ENCODE measurements at regions not wholly inside any gene's neighbourhood (a gene's known extent, or its start where the extent isn't known, plus 50 kb on each side); places are given as distances from the start of the nearest gene placed in this dataset.

DNA sequence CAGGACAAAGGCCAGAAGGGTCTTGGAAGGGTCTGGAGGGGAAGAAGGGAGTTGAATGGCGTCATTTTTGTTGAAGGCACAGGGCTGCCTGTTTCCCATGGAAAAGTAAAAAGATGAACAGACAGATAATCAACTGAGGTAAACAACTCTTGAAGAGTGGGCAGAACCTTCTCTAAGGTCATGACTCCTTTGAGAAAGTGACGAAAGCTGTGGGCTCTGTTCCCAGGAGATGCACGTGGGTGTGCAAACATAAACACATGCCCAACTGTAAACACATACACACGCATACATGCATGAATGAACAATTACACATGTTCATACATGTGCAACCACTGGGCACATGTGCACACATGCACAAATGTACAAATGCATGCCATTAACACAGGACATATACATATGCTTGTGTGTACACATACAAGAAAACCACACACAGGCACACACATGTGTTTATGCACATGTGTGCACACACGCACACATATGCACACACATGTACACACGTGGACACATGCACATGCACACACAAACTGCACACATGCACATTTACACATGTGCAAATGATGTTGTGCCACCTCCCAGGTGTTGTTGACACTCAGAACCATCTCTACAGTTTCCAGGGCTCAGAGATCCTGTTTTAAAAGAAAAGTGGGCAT is 143.3 kb downstream of the GADD45G start:
- DNase-seq = no peak

DNA sequence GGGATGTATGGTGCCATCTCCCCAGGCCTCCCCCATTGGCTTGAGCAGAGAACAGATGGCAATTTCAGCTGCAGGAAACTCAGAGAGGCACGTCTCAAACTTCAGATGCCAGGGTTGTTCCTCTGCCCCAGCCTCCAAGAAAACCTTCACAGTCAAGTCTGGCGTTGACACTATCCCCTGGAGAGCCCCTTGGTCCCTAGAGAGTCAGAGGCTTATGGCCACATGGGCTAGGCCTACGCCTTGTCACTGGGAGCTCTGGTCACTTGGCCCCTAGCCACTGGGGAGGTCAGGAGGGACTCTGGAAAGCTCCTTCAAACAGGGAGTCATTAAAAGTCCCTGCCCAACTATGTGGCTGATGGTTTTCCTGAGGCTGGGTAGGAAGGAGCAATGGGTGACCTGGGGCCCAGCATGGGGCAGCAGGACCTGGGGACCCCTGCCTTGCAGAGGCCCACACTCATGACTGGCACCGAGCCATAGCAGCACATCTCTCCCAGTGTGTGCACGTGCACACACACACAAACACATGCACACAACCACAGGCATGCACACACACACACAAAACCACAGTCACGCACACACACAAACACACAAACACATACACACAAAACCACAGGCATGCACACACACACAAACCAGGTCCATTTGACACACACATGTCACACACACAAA is 144.2 kb downstream of the GADD45G start:
- no peak for DNase-seq

DNA sequence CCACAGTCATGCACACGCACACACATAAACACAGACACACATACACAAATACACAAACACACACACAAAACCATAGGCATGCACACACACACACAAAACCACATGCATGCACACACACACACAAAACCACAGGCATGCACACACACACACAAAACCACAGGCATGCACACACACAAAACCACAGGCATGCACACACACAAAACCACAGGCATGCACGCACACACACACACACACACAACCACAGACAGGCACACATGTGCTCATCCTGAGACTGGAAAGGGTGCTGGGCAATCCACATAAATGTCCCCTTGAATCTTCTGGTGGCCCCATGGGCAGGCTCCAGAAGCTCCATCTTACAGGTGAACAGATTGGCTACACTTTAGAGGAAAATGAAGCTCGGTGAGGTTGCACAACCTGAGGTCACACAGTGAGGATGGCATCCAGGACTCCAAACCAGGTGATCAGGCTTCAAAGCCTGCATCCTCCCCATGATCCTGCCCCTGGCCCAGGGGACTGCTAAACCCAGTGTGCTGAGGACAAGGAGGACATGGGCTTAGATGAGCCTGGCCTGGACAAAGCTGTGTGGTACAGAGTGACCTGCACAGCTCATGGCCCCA is 144.8 kb downstream of the GADD45G start:
- no peak for DNase-seq

DNA sequence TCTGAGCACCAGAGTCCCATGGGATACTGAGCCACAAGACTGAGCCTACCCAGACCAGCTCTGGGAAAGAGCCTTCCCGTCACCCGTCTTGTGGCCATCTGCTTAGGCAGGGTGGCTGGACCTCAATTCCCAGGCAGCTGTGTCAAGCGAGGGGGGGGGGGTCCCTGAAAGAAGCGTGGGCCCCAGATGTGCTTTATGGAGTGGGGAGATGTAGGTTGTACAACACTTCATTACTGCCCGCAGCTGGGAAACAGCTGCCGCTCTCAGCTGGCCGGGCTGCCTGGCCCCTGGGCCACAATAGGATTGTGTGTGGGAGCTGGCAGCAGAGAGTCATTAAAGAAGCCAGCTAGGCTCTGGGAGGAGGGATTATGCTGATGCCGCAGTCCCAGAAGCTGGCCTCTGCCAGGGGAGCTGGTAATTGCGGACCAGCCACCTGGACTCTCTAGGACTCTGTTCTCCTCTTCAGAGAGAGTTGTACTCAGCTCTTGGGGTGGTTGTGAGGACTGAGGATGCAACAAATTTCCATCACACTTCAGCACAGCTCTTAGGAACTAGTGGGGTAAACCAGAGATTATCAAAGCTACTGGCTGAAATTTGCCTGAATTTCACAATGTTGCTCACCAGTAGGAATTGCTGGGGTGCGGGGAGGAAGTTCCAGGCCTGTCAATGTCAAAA is 145.4 kb downstream of the GADD45G start:
- peak; percentile 10 to 51 (median 21) for DNase-seq

DNA sequence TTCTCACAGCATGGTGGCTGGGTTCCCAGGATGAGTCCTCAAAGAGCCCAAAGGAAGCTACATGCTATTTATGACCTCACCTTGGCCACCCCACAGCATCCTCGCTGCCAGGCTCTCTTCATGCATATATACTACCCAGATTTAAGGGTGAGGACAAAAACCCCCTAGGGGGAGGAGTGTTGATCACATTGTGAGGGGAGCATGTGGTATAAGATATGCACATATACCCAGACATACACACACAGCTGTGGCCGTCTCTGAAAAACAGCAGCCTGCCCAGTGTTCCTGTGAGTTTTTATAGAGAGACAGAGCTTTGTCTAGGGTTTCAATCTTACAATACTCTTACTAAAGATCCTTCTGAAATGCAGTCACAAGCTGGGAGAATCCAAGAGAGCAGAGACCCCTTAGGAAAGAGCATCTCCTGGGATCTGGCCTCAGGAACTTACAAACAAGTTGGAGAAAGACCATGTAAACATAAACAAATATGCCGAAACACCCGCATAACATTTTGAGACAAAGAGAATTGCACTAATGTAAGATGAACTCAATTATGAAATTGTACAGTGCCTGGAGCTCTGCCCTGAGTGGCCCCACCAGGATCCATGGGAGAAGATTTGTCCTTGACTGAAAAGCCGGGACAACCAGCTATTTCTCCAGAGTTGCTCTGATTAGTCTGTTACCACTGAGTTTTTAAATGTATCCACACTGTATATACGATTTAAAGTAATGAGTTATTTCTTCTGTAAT is 146.4 kb downstream of the GADD45G start:
- DNase-seq = no peak

DNA sequence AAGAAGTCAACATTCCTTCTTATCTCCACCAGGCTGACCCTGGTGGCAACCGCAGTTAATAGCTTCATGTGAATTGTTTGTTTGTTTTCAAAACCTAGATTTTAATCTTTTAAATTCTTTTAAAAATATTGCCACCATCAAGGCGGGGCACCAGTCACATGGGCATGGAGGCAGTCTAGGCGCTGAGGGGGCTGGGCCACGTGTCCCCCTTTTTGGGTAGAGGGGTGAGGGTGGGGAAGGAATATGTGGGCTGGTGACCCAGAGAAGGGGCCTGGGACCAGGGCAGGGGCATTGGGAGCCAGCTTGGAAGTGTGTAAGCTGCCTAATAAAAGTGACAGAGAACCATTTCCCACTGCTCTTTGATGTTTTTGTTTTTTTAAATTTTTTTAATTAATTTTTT is 147.3 kb downstream of the GADD45G start:
- no peak for DNase-seq

DNA sequence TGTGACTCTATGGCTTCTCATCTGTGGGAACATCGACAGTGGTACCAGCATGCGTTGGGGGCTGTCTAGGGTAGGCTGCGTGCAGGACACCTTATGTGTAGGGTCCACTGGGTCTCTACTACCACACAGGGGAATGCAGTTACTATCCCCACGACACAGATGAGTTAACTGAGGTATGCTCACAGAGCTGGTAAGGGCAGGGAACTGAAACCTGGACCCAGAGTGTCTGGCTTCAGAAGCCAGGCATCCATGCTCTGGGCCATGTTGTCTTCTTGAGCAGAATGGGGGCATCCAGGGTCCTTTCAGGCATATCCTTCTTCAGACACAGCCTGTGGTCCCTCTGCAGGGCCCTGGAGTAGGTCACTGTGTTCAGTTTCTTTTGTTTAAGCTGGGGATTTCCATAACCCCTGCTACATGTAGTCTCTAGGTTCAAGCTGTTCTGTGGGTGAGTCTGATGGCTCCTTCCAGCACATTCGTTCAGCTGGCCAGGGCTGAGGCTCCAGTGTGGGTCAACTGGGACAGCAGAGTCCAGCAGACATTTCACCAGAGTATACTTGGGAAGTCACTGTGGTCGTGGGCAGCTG is 148.8 kb downstream of the GADD45G start:
- no peak for DNase-seq

DNA sequence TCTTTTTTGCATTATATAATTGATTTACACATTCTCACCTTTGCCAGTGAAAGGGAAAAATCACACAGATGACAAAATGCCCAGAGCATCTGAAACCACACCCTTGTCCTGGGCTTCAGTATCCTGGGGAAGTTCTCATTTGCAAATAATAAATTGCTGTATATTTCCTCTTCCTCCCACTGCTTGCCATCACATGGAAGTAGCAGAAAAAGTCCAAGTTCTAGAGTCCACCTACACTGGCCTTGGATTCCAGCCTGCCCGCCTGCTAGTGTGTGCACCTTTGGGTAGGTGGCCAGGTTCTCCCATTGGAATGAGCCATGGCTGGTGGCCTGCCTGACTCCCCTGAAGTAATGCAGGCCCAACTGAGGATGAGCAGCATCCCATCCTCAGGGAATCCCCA is 149.4 kb downstream of the GADD45G start:
- DNase-seq = no peak

DNA sequence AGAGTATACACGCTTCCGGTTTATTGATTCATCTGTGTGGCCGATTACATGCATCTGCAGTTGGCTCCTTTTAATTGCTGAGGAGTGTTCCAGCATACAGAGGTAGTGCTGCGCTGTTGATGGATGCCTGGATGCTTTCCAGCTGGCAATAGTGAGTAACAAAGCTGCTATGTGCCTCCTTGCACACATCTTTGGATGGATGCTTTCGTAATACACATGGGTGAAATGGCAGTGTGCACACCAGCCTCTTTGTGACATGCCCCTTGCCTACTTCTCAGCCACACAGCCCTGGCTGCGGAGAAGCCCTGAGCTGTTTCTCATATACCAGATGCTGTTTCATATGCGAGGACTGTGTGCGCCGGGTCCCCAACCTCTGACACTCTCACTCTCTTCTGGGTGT is 151.0 kb downstream of the GADD45G start:
- DNase-seq = peak in 2 of 3 experiments; percentile 21 to 77

DNA sequence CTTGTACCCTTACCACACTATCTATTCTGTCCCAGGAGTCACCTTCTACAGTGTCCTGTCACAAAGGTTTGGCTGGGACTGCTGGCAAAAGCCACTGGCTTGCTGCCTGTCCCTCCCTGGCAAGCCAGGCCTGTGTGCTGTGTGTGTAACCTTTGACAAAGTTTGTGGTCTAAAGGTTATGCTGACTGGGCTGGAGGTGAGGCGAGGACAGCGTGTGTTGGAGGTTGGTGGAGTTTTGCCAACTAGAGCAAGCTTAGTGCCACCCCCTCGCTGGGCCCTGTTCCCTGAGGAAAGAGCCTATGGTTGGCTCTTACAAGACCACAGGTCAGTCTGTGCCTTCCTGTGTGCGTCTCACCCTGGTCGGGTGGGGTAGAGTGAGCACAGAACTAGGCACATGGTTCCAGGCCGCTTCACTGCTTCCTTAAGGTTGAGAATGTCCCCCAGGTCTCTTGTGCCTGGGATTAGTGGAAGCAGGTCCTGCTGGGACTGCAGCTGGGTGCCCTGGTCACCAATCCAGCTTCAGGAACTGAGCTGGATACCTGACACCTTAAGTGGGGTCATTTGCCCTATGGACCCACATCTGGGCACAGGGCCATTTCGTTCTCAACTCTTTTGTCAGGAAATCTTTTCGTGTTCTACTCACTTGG is 152.2 kb downstream of the GADD45G start:
- DNase-seq = no peak

DNA sequence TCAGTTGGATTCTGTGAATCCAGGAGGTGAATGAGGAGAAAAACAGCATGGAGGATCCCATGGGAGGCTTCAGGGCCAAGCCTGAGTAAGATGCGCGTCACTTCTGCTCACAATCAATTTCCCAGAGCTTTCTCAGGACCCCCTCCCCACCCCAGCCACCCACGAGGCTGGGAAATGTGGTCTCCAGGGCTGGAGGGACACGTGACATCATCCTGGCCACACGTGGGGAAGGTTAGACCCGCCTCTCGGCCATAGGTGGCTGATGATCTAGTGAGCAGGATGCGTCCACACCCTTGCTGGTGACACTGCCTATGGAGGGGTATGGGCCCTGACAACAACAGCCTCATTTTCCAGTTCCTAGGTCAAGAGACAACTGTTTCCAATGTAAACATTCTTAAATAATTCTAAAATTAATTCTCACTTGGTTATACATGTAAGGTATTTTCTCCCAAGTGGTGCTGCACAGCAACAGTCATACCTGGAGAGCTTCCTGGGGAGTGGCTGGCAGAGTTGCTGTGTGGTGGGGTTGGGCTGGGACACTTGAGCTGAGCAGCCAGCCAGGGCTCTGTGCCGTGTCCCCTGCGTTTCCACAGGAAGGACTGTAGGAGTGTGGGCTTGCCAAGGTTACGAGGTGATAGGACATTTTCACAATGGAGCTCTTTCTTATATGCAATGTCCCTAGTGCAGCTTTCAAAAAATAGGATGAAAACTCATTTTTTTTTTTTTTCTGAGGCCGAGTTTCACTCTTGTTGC is 153.1 kb downstream of the GADD45G start:
- no peak for DNase-seq

DNA sequence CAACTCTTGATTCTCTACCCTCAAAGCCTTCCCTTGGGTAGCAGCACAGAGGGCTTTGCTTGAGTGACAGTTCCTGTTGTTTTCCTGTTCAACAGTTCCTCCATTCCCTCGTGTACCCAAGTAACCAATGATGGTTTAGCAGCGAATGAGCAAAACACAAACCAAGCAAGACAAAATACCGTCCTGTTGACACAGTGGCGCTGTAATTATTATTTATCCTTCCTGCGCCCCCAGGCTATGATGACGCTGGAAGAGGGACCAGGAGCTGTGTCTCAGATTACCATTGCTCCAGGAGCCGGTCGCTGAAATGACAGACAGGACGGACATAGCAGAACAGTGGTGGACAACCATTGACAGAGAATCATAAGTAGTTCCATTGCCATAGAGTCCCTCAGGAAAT is 154.8 kb downstream of the GADD45G start:
- peak; percentile 5 to 99 (median 95) for DNase-seq

DNA sequence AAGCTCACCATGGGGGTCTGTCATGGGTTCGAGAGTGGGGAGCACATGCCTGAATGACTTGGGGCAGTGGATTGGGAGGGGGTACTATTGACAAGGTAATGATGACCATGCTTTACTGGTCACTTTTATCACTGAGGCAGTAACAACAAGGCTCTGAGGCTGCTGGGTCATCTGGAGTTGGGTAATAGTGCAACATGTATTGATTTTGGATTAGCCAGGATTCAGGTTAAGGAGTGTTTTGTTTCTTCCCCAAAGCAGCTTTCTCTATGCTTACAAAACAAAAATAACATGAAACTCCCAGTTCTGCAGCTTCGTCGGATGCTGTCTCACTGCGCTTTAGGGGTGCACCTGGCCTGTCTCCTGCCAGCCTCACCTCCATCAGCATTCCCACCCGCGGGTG is 155.3 kb downstream of the GADD45G start:
- DNase-seq = no peak

DNA sequence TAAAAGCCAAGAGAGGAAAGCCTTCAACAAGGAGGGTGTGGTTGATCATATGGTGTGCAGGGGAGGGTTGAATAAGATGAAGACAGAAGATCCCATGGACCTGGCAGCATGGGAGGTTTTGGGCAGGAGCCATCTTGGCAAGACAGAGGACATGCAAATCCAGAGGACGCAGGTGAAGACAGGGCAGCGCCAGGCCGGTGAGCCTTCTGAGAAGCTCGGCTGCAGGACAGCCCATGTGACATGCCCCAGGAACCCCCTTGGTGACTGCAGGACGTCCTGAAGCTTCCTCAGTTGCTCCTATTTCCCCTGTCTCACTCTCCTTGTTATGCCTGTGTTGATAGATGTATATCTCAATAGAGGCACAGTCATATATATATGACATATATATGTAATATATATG is 159.4 kb downstream of the GADD45G start:
- no peak for DNase-seq

DNA sequence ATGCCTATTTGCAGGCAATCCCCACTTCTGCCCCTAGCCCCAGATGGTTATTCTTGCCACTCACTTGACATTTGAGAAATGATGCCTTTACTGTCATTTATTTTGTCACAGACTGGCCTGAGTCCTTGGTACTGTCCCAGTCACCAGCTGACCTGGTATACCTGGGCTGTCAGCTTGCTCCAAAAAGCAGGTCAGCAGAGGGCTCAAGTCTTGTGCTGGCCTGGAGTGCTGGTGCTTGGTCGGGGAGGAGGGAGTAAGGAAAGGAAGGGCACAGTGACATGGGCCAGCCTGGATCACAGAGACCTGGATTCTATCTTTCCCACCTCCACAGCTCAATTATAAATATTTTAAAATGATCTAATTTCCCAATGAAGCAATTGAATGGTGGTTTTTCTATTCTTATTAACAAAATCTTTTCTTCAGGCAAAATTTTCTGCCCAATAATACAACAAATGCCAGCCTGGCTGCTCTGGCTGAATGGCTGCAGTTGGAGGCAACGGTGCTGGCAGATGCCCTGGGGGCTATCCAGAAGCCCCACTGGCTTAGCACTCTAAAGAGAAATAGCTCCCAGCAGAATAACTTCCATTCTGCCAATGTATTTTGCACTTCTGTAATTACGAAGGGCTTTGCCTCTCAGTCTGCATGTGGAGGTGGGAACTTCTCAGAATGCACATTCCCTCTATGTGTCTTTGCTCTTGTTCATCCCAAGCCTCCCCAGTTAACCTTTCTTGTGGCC is 160.6 kb downstream of the GADD45G start:
- DNase-seq = no peak

DNA sequence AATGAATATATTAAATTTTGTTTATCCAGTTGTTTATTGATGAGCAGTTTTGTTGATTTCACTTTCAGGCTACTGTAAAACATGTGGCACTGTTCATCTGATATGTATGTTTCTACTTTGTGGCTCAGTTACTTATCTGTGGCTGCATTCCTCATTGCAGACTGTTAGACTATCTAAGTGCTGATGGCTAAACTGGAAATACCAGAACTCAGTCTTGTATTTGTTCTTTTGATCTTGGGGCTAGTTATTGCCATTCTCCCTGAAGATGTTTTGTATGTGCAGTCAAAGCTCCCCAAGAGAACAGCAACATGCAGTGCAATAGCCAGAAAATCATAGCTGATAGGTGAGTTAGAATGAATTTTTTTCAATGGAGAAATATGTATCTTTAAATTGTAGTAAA is 162.2 kb downstream of the GADD45G start:
- no peak for DNase-seq

DNA sequence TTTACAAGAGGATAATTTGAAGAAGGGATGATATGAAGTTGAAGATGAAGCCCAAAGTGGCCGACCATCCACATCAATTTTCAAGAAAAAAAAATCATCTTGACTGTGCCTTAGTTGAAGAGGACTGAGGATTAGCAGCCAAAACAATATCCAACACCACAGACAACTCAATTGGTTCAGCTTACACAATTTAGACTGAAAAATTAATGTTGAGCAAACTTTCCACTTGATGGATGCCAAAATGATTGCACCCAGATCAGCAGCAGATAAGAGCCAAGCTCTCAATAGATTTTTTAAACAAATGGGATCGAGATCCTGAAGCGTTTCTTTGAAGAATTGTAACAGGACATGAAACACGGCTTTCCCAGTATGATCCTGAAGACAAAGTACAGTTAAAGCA is 163.2 kb downstream of the GADD45G start:
- no peak for DNase-seq

DNA sequence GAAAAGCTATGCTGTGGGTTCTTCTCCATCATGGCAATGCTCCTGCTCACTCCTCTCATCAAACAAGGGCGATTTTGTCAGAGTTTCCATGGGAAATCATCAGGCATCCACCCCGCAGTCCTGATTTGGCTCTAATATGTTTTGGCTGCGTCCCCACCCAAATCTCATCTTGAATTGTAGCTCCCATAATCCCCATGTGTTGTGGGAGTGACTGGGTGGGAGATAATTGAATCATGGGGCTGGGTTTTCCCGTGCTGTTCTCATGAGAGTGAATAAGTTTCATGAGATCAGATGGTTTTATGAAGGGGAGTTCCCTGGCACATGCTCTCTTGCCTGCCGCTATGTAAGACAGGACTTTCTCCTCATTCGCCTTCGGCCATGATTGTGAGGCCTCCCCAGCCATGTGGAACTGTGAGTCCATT is 163.8 kb downstream of the GADD45G start:
- no peak for DNase-seq

DNA sequence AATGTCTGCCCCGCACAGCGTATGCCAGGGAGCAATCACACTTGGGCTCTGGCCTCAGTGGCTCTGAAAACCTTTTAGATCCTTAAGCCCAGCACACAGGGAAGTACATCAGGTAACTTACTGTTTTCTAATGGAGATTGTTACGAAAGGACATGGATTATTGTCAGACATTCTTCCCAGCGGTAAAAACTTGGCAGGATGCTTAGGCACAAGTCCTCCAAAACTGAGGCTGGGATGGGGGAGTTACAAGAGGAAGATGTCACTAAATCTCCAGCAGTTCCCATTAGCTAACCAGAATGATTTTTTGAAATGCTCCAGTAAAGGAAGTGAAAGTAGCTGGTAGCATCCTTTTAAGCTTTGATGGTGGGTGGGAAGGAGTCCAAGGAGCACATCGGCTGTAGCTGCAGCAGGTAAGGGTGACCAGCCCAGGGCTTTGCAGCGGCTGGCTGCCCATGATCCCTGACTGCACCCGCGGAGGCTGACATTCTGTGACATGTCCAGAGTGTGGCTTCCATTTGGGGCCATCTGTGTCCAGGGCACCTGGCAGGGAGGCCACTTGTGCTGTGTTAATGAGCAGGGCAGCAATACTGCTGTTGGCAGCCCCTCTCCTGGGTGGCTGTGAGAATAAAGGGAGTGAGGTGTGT is 165.8 kb downstream of the GADD45G start:
- peak in 2 of 3 experiments; percentile 50 to 83 for DNase-seq

DNA sequence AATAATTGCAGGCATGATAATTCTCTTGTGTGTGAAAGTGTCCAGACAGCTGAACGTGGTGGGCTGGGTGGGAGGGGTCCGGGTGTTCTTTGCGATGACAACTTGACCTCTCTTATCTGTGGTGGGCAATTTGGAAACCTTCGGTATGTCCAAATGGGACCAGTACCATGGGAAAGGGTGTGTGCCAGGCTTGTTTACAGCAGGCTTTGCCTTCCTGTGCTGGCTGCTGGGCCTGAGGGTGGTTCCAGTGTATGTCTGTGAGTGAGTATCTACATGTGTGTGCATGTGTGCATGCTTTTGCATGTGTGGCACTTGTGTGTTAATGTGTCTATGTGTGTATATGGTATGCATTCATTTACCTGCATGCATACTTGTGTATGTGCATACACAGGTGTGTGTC is 166.4 kb downstream of the GADD45G start:
- DNase-seq = no peak

Measured in NCI-H1417 (cell line).